GM21360 (cell line): ENCODE measurements at regions not wholly inside any gene's neighbourhood (a gene's known extent, or its start where the extent isn't known, plus 50 kb on each side); places are given as distances from the start of the nearest gene placed in this dataset.
"Not testable (repeated sequence)": the region's sequence is repeated elsewhere in the genome, so short reads cannot be mapped to it uniquely, and the experiment has no call there.

Source experiments
- ATAC-seq: cut with Tn5 transposase; IDR thresholded peaks from one replicate; pipeline ENCODE4 v1.9.1; 2021; ENCODE audit warnings: mild to moderate bottlenecking, moderate library complexity; ENCODE audit not compliant: unreplicated experiment

- ATAC-seq: no peak
These were observed 150.8 kb upstream of the DAAM1 start for GRCh38 chr14:59037620-59038019.

GRCh38 chr14:59038746-59039145 lies 149.7 kb upstream of the DAAM1 start:
- ATAC-seq: no peak

DNA sequence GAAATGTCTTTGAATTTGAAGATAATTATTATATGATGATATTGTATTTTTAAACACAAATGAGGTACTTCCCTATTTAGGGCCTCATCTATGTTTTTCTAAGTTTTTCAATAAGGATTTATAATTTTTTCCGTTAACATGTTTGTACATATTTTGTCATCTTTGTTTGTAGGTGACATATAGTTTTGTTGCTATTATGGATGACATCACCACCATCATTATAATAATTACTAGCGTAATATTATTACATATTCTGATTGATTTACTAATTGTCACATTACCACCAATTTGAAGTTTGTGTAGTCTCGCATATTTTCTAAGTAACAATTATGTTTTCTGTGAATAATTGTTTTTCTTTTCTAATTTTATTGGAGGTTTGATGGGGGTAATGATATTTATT lies 147.2 kb upstream of the DAAM1 start:
- ATAC-seq: no peak

DNA sequence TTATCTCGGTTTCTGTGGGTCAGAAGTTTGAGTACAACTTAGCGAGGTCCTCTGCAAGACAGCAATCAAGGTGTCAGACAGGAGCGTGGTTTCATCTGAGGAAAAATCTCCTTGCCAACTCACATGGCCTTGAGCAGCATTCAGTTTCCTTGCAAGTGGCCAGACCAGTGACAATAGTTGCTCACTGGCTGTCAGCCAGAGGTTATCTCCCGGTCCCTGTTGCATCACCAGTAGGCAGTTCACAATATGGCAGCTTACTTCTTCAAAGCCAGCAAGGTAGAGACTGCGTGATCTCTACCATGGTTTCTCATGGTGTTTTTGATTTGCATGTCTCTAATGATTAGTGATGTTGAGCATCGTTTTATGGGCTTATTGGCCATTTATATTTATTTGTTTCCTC lies 143.8 kb upstream of the DAAM1 start:
- no peak for ATAC-seq

DNA sequence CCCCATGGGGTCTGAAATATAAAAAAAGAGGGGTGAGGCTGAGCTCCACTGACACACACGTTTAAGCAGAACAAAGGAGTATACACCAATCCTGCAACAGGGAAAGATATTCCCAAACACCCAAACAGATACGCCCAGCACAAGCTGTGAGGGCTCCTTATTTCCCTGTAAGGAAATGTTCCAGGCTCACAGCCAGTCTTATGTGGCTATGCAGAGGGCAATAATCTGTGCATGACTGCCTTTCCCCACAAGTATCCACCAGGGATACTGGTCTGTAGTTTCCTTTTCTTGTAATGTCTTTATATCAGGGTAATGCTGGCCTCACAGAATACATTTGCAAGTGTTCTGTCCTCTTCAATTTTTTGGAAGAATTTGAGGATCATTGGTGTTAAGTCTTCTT lies 141.7 kb upstream of the DAAM1 start:
- no peak for ATAC-seq

- ATAC-seq: no peak
These were observed 133.5 kb upstream of the DAAM1 start for GRCh38 chr14:59055006-59055405.

GRCh38 chr14:59055439-59056045 lies 132.9 kb upstream of the DAAM1 start:
- peak; percentile 73 for ATAC-seq

GRCh38 chr14:59057551-59057950 lies 130.9 kb upstream of the DAAM1 start:
- ATAC-seq: no peak

DNA sequence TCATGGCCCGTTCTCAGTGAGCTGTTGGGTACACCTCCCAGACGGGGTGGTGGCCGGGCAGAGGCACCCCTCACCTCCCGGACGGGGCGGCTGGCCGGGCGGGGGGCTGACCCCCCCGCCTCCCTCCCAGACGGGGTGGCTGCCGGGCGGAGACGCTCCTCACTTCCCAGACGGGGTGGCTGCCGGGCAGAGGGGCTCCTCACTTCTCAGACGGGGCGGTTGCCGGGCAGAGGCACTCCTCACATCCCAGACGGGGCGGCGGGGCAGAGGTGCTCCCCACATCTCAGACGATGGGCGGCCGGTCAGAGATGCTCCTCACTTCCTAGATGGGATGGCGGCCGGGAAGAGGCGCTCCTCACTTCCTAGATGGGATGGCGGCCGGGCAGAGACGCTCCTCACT lies 129.7 kb upstream of the DAAM1 start:
- ATAC-seq: not testable (repeated sequence)

- ATAC-seq: no peak
These were observed 127.6 kb upstream of the DAAM1 start for GRCh38 chr14:59060841-59061240.

GRCh38 chr14:59061292-59061691 lies 127.2 kb upstream of the DAAM1 start:
- no peak for ATAC-seq

DNA sequence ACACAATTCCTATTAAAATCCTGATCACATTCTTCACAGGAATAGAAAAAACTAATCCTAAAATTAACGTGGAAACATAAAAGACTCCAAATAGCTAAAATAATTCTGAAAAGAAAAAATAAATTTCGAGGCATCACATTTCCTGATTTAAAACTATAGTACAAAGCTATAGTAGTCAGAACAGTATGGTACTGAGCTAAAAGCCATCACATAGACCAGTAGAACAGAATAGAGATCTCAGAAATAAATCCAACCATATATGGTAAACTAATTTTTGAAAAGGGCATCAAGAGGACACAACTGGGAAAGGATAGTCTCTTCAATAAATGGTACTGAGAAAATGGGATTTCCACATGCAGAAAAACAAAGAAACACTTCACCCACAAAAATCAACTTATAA lies 125.2 kb upstream of the DAAM1 start:
- no peak for ATAC-seq

DNA sequence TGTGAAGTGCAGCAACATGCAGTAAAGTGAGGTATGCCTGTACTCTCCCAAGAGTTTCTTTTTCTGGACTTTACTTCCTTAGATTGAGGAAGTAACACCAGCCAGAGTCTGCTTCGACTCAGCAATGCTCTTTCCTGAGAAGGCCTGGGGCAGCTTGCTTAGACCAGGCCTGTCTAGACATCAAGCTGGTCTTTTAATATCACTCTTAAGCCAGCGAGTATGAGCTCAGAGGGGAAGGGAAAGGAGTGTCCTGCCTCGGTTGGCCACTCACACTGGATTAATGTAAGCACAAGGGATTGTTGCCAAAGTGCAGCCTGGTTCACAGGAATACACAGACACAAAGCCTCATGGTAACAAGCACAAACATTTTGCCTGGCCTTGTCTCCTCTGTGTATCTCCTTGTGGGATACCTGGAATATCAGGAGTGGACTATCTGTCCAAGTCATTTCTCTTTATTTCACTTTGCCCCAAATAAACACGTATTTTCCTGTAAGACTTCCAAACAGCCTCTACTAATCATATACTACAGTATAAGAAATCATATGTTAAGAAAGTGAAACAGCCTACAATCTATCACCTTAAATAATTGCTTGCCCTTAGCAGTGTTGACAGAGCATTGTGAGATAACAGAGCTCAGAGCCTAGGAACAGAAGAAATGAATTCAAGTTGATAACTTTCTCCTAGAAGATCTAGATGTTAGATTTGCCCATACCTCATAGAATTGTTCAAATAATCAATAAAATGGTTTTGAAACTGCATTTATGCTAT lies 121.2 kb upstream of the DAAM1 start:
- ATAC-seq: no peak

- no peak for ATAC-seq
These were observed 119.2 kb upstream of the DAAM1 start for GRCh38 chr14:59069163-59069854.

DNA sequence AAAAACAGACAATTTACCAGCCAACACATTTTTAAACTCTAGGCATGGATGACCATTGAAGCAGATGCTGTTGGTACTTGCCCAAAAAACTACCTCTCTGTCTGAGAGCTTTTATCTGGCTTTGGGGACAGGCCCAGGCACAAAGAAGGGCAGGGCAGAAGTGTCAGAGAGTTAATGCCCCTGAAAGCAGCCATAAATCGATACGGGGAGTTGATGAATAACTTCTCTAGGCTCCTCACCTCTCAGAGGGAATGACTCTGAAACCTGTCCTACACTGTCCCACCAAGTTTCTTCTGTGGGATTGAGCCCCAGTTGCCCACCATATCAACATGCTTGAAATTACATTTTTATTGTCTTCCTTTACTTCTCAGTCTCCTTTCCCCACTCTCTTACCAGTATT lies 113.0 kb upstream of the DAAM1 start:
- no peak for ATAC-seq

DNA sequence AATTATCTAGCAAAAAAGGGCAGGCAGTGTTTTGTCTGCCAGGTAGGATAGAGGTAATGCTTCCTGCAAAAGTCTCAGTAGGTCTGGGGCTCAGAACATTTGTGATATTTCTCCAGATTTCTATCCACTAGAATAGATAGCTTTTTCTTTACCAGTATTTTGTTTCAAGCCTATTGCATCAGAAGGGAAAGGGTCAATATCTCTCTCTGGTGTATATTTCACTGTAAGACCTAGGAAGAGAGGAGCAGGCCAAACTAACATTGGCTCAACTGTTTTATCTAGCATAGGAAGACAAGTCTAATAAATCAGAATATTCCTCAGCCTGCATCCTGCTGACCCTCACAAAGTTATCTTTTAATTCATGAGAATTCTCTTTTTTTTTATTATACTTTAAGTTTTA lies 106.7 kb upstream of the DAAM1 start:
- ATAC-seq: no peak

GRCh38 chr14:59085207-59085739 lies 103.2 kb upstream of the DAAM1 start:
- ATAC-seq: no peak

- ATAC-seq: no peak
These were observed 102.1 kb upstream of the DAAM1 start for GRCh38 chr14:59086241-59086882.

DNA sequence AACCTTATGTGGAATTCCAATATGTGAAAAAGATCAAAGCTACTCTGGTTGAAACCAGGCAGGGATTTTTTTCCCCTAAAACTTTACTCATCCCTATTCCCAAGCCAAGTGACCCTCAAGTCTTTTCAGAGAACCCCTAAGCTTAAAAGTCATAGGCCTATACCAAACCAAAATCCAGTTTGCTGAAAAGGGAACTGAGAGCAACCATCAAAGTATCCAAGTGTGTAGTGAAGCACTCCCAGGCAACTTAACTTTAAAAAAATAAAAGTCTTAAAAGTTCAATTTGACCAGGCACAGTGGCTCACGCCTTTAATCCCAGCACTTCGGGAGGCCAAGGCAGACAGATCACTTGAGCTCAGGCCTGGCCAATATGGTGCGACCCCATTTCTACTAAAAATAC lies 101.2 kb upstream of the DAAM1 start:
- ATAC-seq: no peak

DNA sequence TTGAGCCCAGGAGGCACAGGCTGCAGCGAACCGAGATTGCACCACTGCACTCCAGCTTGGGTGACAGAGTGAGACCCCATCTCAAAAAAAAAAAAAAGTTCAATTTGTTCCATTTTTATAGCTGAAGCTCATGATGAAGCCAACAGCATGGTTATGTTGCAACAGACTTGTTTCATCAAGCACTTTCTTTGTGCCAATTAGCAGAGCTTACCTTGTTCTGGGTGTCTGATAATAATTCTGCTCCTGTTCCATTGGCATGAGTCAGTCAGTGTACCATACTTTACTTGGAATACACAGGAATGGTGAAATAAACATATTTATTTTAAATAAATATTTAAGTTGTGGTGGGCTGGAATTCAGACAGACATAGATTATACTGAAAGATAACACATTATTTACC lies 100.8 kb upstream of the DAAM1 start:
- ATAC-seq: no peak

- ATAC-seq: no peak
These were observed 97.9 kb upstream of the DAAM1 start for GRCh38 chr14:59090572-59090971.
